ENCODE measurements at regions not wholly inside any gene's neighbourhood (a gene's known extent, or its start where the extent isn't known, plus 50 kb on each side); places are given as distances from the start of the nearest gene placed in this dataset.

- H3K27me3 ChIP-seq (ENCODE audit: control insufficient read depth in 2 of 2, insufficient read depth in 2 of 2, low read length in 2 of 2): no peaks in the 10 kb centered on the region
- H3K9me3 ChIP-seq (replicated peaks; ENCODE audit: control insufficient read depth, insufficient read depth, low read length): no peaks in the 10 kb centered on the region
- no peak overlapping the region for H3K4me2 ChIP-seq (ENCODE audit: insufficient read depth, low read length)
- H3K27ac ChIP-seq (ENCODE audit: insufficient read depth, low read depth, low read length): no peak overlapping the region
- H3K36me3 ChIP-seq (ENCODE audit: control insufficient read depth in 2 of 2, extremely low read depth in 1 of 2, insufficient read depth in 2 of 2, low read length in 2 of 2): no peaks in the 10 kb centered on the region
- H4K20me1 ChIP-seq (replicated peaks; ENCODE audit: control insufficient read depth, extremely low read depth, insufficient read depth, low read length): no peaks in the 10 kb centered on the region
- no peak overlapping the region for H2AFZ ChIP-seq (ENCODE audit: low read depth, low read length)
- H3K79me2 ChIP-seq (ENCODE audit: control insufficient read depth, insufficient read depth, low read length): no peaks in the 10 kb centered on the region
- ChIA-PET POLR2A (no interaction called here), CTCF (interaction anchor here (1.6 kb wide), 1 partner anchor 12 kb away, joined by 5 read pairs; no protein-coding TSS in a partner anchor)
- no peak for FAIRE-seq
- no peak overlapping the region for H3K4me3 ChIP-seq (replicated peaks in 1 of 3; ENCODE audit: insufficient read depth in 1 of 3, low read depth in 1 of 3, low read length in 3 of 3)
- intact Hi-C loops (cut with micrococcal nuclease) (no loop called here), dilution Hi-C loops (cut with MboI; ENCODE audit: extremely low pct_ligation_motif_present, low sequenced_read_pairs) (no loop called here)
- no peak overlapping the region for H3K9ac ChIP-seq (replicated peaks; ENCODE audit: extremely low read depth, insufficient read depth, low read length)
- TF ChIP-seq MYC (IDR thresholded peaks at IDR 0.05; ENCODE audit: low read depth, low read length) (no peak), GATA2 (IDR thresholded peaks at IDR 0.05; ENCODE audit: insufficient read depth, insufficient read length, low read depth, low read length) (no peak), POLR2A (IDR thresholded peaks at IDR 0.05; ENCODE audit: low read depth, low read length) (no peak), EZH2 (IDR thresholded peaks at IDR 0.05; ENCODE audit: borderline replicate concordance, low read depth, low read length, severe bottlenecking) (no peak), POLR2AphosphoS5 (IDR thresholded peaks at IDR 0.05; ENCODE audit: insufficient read depth, low read depth, low read length) (no peak), CTCF (IDR thresholded peaks at IDR 0.05; ENCODE audit: extremely low read depth in 1 of 2, insufficient read depth in 1 of 2, low read depth in 1 of 2, low read length in 2 of 2) (no peak), FOS (IDR thresholded peaks at IDR 0.05; ENCODE audit: borderline replicate concordance, insufficient read depth, low read length) (no peak), JUN (IDR thresholded peaks at IDR 0.05; ENCODE audit: borderline replicate concordance, insufficient read depth, insufficient read length, low read depth) (no peak), MAX (IDR thresholded peaks at IDR 0.05; ENCODE audit: insufficient read depth, insufficient read length) (no peak)
- no TSS peak for BruUV-seq (replicated peaks)
- no peaks in the 10 kb centered on the region for H3K9me1 ChIP-seq (replicated peaks; ENCODE audit: control insufficient read depth, extremely low read depth, insufficient read depth, low read length)
- no peaks in the 10 kb centered on the region for H3K4me1 ChIP-seq (ENCODE audit: control insufficient read depth, extremely low read depth, insufficient read depth, low read length)
- DNase-seq (ENCODE audit: low read depth, low spot score): no peak
Measured at GRCh38 chr6:22082218-22082617, 214.6 kb downstream of the PRL start.

All from endothelial cell of umbilical vein (primary cell).